Islet precursor cell (in vitro differentiated cells): ENCODE measurements at regions not wholly inside any gene's neighbourhood (a gene's known extent, or its start where the extent isn't known, plus 50 kb on each side); places are given as distances from the start of the nearest gene placed in this dataset.
"Not testable (repeated sequence)": the region's sequence is repeated elsewhere in the genome, so short reads cannot be mapped to it uniquely, and the experiment has no call there.

Experiments
- DNase-seq: peaks from one replicate; pipeline ENCODE4 v3.0.0-alpha.2; 2018

DNA sequence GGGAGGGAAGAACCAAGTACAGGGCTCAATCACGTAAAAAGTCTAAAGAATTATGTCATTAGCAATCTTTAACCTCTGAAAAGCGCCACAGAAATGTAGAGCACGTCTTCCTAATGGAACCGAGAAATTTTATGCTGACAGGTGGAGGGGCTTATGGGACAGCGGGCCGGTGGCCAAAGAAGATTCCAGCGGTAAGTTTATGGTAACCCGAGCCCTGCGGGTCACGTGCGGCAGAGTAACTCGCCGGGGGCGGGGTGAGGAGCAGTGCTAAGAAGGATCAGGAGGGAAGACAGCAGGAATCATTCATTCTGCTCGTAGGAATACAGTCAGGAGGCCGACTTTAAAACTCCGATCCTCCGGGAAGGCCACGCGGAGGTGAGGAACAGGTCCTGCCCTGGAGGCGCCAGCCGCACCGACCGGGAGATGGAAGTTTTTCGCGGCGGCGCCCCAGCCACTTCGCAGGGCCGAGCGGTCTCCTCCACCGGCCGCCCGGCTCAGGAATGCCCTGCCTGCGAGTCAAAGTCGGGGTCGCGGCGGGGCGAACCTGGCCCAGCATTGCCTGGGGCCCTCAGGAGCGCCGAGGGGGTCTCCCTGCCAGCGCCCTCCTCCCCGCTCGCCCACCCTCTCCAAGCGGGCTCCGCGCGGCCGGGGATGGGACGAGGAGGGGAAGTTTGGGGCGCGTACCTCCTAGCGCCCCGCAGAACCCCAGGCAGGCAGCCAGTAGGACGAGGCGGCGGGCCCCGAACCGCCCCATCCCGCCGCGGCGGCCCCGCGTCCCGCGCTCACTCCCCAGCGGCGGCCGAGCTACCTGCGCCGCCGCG, 101.8 kb downstream of the ESM1 start:
- DNase-seq, result peak; percentile 74

DNA sequence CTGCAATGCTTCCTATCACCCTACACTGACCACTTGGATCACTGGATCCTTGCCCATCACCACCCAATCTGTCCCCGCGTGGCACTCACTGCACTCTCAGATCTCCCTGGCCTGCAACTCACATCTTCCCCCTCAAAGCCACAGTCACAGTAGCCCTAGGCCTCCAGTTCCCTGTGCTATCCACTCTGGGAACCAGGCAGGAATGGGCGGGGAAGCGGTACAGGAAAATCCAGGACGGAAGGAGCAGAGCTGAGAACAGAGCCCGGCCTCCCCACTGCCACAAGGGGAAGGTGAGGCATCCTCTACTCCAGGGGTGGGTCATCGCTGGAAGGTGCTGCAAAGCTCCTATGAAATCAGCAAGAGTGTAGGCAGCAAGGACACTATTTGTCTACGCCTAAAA, 102.6 kb downstream of the ESM1 start:
- DNase-seq, result peak; percentile 60

DNA sequence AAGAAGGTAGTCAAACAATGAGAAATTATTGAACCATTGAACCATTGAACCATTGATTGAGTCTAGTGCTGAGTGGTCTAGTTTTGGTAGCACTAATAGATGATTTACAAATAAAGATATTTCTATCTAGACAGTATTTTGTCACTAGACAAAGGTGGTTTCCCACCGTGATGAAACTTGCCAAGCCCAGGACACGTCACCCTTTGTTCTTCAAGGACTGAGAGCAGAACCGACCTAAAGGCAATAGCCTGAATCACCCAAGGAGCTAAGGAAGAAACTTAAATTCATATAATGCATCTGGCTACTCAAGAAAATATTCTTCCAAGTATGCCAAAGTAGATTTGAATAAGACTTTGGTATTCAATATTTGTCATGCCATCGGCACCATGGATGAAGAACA, 103.3 kb downstream of the ESM1 start:
- DNase-seq, result no peak

DNA sequence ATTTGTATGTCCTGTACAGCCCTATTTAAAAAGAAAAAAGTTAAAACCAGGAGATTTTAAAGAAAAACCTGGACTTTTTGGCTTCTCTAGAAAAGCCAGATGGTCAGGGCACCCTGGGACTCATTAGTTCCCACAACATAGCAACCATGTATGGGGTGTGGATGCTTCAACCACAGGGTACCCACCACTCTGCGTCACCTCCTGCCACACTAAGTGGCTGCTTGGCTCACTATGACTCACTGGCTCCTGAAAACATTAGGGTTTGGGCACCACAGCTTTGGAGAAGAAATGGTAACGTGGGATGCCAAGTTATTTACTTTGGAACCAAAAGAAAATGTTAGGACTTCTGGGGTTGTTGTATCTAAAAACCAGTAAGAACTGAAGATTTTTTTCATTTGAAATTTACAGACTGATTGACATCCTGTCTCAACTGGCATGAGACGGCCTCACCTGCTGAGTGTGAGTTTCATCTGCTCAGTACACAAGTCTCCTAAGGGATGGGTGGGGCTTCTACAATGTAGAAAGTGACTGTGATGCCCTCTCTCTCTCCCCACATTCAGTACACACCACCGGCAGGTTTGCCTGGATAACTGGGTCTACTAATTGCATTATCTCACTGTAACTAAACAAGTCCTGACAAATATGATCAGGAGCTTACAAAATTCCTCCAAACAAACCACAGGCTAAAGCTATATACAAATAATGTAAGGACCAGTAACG, 103.9 kb downstream of the ESM1 start:
- no peak for DNase-seq

DNA sequence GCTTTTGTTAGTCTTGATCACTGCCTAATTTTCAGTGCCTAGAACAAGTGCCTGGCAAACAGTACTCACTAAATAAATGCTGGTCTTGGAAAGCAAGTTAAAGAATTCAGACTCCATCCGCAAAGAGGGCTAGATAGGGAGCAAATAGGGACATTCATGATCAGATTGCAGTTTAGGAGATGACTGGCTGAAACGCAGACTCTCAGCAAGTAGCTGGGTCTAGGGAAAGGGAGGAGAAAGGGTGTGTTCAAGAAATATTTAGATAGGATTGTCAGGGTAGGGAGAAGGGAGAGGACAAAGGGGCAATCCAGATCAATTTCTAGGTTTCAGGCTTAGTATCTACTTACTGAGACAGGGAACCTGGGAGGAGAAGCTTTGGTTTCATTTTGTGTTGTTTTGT, 108.4 kb downstream of the ESM1 start:
- no peak for DNase-seq

DNA sequence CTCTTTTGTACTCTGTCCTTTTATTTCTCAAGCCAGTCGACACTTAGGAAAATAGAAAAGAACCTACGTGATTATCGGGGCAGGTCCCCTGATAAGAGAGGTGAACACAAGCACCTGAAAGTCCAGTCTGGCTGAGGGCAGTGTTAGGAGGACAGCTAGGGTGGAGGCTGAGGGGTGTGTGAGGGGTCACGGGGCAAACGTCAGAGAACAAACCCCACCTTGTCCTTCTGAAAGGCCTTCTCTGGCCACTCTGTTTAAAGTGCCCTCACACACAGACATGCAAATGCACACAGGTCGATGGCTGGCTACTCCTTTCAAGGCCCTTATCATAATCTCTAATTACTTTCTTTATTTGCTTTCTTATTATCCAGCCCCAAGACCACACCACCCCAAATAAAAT, 108.8 kb downstream of the ESM1 start:
- no peak for DNase-seq

DNA sequence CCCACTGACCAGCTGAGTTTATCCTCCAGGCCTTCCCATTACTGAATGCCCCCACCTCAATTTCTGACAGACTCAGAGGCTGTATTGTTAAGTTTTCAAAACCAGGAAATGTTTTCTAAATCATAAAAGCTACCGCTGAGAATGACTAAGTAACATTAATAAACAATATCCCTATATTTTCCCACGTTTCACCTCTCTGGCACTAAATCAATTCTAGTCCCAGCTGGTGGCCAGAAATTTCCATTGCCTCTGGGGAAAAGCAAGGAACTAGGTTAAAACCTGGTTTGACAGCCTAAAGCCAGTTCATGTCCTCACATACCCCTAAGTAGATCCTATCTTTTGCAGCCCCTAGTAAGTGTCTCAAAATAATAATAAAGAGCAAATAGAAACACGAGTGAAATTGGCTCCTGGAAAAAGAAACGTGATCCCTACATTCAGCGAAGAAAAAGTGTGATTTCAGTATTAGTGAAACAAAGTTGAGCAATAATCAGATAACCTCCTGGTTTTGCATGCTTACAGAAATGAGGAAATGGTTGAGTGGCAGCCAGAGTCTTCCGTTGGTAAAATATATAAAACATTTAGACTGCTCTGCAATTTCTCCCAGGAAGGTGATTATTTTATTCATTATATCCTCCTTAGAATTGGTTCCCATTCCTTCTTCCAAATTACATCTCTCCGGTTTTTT, 110.9 kb downstream of the ESM1 start:
- no peak for DNase-seq

DNA sequence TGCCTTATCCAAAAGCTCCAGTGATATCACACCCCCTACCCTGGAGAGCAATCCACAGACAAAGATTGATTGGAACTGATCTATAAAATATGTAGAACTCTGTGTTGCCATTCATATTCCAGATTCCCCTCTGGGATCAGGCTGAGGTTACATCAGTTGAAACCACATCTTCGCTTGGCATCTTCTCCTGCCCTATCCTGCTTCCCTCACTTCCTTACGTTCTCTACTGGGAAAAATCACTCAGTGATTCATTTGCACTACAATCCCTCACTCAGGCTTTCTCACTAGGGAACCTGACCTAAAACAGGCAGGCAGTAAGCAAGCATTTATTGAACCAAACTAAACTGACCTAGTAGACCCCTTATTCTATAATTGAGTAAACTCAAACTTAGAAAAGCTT, 111.7 kb downstream of the ESM1 start:
- no peak for DNase-seq

DNA sequence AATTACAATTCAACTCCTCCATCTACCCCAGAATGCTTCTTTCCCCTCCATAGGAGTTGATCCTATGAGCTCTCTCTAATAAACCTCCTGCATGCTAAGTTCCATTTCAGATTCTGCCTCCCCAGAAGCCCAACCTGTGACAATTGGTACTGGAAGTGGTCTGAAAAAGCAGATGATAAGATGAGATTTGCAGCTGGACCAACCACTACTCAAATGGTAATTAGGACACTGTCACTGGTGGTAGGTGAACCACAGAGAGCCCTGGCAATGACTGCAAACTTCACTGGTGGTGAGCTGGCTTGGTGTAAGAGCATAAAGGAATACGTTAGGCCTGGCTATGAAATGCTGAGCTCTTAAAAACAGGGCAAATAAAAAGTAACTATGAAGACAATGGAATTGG, 112.6 kb downstream of the ESM1 start:
- DNase-seq, result no peak

DNA sequence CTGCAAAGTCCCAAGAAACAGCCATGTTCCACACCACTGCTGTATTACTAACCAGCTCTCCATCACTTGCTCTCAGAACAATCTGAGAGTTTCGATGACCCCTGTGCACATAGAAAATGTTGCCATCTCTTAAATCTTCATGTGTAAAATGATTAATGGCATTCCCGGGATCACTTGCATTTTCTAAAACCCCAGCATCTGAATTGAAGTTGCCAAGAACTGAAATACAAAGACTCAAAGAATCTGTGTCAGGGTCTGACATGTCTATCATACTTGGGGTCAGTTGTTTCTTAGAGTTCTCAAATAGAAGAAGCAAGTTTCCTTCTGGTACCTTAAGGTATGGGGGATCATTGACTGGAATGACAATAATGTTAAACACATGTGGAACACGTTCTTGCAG, 115.1 kb downstream of the ESM1 start:
- no peak for DNase-seq

DNA sequence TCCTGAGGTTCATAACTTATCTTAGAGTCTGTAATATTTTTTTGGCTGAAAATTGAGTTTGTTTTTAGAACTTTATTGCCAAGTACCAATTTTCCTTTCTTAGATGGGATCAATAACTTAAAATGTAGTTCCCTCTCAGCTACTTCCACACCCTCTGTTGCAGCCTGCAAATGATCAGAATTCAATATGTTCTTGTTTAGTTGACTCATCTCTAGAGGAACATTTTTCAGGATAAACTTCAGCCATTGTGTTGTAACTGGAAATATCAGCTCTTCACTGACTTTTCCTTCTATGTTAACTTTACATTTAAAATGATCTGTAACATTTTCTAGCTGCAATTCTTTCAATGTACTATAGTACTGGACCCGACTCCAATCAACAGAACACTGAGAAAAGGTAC, 115.7 kb downstream of the ESM1 start:
- DNase-seq, result no peak

DNA sequence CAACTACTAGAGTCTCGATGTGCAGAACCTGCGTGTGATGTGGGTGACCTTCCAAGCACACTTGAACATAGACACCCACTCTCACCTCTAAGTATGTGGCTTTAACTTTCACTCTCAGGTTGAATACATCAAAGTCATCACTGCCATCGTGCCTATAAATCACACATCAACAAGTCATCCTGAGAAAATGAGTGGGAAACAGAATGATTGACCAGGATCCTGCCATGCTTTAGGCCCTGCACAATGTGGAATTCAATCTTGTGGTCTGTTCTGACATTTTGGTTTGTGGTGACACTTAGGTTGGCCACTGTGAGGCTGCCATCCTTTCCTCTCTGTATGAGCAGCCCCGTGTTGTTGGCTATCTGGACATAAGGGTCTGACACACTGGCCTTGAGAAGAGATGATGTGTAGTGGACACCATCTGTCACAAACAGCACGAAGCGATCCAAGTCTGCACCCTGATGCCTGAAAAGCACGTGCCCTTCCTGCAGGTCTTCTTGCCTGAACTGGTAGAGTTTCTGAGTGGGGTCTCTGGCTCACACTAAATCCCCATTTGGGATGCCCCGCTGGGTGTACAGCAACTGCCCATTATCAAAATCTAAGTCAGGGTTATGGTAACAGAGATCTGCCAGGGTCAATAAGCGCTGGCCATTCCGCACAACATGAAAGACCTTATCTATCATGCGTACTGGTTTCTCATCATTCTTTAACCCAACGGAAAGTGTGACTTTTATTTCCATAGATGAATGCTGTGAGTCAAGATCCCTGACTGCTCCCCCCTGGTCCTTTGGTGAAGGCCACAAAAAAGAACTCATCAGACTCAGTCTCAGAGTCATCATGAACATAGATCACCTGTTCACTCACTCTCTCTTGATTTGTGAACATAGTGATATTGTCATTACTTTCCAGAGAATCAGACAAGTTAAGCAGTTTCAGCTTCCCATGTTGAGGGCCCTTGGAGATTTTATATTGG, 116.6 kb downstream of the ESM1 start:
- DNase-seq, result no peak

DNA sequence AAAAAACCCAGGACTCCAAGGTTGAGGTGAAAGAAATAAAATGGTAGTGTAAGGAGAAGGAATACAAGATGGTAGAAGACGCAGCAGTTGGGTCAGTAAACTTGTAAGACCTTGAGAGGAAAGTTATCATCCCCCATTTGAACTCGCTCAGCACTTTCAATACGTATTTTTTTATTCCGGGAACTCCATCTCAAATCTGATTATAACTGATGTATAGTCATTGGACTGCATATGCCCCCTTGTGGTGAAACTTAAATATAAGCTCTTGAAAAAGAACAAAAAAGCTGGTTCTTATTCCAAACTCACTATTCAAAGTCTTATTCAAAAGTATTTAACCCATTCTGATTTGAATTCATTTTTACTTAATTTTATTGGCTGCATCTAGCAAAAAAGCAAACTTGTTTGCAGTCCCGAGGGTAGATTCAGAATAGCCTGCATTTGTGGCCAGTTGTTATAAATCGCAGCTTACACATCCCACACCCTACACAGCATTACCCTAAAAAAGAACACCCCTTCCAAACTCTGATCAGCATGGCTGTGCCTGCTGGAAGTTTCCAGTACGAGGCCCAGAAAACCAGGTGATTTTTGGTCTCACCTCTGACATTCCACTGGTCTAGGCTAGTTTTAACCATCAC, 118.0 kb downstream of the ESM1 start:
- no peak for DNase-seq

DNA sequence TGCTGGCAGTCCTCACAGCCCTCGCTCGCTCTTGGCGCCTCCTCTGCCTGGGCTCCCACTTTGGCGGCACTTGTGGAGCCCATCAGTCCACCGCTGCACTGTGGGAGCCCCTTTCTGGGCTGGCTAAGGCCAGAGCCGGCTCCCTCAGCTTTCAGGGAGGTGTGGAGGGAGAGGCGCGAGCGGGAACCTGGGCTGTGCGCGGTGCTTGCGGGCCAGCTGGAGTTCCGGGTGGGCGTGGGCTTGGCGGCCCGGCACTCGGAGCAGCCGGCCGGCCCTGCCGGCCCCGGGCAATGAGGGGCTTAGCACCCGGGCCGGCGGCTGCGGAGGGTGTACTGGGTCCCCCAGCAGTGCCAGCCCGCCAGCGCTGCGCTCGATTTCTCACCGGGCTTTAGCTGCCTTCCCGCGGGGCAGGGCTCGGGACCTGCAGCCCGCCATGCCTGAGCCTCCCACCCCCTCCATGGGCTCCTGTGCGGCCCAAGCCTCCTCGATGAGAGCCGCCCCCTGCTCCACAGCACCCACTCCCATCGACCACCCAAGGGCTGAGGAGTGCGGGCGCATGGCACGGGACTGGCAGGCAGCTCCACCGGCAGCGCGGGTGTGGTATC, 120.4 kb downstream of the ESM1 start:
- DNase-seq, result not testable (repeated sequence)

DNA sequence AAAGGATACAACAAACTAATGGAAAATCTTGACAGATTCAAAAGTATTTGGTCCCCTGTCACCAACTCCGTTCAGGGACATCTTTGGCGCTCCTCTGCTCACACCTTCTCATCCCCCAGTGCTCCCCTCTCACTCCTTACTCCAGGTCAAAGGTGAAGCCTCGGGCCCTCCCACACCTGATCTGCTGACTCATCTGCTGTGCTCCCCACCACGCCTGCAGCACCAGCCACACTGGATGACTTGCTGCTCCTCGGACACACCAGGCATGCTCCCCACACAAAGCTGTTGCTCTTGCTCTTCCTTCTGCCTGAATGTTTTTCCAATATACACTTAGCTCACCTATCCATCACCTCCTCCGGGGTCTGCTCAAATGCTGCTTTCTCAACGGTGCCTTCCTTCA, 123.4 kb downstream of the ESM1 start:
- no peak for DNase-seq

DNA sequence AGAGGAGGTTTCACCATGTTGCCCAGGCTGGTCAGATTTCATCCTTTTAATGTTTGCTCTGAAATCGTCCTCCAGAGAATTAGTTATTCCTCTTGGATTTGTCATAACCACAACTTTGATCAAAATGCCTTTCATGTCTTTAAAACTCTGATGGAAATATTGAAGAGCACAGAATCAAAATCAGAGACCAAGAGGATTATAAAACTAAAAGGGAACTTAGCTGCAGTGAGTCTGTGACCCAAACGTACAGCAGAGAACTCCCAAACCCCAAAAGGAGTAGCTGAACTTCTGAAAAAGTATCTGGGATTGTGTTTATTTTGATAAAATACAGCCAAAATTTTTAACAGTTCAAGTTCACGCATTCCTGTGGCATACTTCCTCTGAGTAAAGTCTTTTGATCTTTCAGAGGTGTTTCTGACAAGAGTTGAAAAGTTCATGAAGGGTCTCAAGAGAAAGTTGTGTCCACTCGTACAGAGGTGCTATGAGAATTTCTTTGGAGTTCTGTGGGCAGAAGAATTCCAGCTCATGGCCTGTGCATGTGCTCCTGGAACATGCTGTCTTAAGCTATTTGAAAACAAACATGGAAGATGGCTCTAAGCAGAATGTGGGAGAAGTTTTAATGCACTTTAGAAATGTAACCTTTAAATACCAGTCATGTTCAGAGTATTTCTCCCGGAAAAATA, 124.0 kb downstream of the ESM1 start:
- no peak for DNase-seq

DNA sequence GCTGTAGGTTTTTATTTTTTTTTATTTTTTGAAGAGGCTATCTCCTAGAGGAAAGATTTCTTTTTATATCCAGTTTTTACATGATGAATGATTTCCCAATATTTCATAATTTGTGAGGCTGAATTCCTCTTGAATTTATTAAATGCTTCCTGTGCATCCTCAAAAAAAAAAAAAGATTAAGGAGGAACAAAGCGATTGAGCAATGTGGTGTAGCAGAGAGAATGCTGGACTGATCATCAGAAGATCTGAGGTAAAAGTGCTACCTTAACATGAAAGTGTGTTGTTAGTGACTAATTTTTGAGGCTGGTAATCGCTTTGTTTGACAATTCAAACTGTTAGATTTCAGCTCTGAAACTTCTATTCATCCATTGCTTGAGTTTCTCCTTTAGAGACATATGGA, 125.1 kb downstream of the ESM1 start:
- DNase-seq, result no peak

DNA sequence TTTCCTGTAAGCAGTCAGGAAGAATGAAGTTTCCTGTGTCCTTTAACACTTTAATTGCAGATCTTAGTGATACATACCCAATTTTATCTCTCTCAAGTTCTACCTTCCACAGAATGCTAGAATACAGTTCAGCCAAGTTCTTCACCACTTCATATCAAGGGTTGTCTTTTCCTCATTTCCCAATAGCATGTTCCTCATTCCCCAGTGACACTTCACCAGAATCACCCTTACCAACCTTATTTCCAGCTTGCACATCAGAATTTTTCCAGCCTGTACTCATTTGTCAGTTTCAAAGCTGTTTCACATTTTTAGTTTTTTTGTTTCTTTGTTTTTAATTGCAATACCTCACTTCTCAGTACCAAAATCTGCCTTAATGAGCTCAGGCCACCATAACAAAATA, 126.1 kb downstream of the ESM1 start:
- DNase-seq, result no peak

DNA sequence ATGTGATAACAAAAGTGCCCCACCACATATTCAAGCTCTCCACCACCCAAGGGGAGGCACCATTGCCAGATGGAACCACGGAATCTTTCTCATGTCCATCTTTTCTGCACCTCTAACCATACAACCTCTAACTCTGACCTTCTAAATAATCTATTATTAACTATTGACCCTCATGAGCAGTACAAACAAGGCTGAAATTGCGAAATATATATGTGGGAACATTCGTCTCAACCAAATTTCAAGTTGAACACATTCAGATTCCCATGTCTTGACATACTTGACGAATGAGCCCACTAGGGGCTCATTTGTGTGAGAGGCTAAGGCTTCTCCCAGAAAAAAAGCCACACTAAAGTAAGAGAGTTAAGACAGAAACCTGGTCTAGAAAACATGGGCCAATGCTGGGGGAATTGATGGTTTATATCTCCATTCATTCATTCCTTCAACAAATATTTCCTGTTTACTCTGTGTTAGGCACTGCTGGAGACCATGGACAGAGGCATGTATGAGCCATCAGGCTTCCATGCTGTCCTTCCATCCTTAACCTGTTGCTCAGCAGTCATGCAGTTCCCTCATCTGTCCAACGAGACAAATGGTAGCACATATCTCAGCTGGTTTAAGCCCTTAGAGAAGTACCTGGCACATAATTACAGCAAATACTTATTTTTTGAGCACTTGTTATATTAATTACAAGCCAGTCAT, 130.4 kb downstream of the ESM1 start:
- no peak for DNase-seq

DNA sequence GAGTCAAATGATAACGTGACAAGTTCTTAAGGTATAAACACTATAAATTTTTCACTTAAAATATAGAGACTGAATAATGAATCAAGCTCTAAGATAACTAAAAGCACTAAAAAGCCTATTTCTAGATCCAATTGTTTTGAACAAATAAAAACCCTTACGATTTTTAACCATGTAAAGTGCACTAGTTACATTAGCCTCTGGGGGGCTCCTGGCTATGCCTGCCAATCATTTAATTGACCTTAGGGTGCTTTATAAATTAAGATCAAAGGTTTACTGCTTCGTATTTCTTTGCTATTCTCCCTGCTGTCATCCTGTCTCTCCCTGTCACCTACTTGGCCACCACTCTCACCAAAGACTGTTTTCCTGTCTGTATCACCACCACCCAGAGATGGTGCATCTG, 133.4 kb downstream of the ESM1 start:
- DNase-seq, result no peak

DNA sequence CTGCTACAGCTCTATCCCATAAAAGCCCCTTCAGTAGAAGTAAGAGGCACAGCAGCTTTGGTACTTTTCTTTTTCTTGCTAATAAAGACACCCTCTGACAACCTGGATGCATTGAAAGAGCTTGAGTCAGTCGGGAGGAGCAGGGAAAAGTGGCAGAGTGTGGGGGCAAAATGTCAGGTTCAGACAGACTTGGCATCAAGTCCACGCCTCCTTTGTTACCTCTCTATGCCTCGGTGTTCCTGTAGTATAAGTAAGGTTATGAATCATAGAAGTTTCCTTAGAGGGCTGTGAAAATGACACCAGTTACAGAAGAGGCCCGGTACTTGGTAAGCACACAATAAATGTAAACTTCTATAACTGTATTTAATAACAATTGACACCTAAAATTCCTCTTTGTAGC, 133.9 kb downstream of the ESM1 start:
- DNase-seq, result no peak
